Endothelial cell of umbilical vein (primary cell): ENCODE measurements at regions not wholly inside any gene's neighbourhood (a gene's known extent, or its start where the extent isn't known, plus 50 kb on each side); places are given as distances from the start of the nearest gene placed in this dataset.

ENCODE experiments used
- BruUV-seq: library from RNA; stranded (reverse); fragments of 400-500 nt; replicated peaks from 2 replicates; lab custom pipeline; 2021; lab: Mats Ljungman, UMichigan
- CTCF ChIA-PET: fragments of 300-600, 350-600 bp; sonication (Branson Sonifier 250); formaldehyde crosslinking; loops from one replicate; lab custom pipeline; 2021; ENCODE audit warnings: antibody characterized with exemption, inconsistent platforms; lab: Charles Lee
- POLR2A ChIA-PET: fragments of 300-600, 350-600 bp; sonication (Branson Sonifier 250); formaldehyde crosslinking; loops from one replicate; lab custom pipeline; 2021; ENCODE audit warnings: antibody characterized with exemption, inconsistent platforms; lab: Charles Lee
- DNase-seq: peaks from one replicate; pipeline ENCODE4 v3.0.0-alpha.2; 2011; ENCODE audit warnings: low read depth, low spot score
- FAIRE-seq: peaks from 2 replicates; lab custom pipeline; 2011; peaks lifted over from hg19 to GRCh38; lab: Jason Lieb, UNC
- H2AFZ ChIP-seq: 2 replicates; pipeline ENCODE4 v1.6.0; 2012; ENCODE audit warnings: low read depth, low read length, control low read depth, inconsistent platforms
- H3K27ac ChIP-seq: 2 replicates; pipeline ENCODE4 v1.5.1; 2011; ENCODE audit warnings: low read depth, mild to moderate bottlenecking, control low read depth, low read length, moderate library complexity; ENCODE audit not compliant: insufficient read depth
- H3K27me3 ChIP-seq, 2 experiments: 2 replicates each; pipeline versions ENCODE4 v1.6.0 to v1.6.1; 2011; ENCODE audit warnings: low read length in 2 of 2, mixed read lengths in 1 of 2; ENCODE audit not compliant: control insufficient read depth in 2 of 2, insufficient read depth in 2 of 2
- H3K36me3 ChIP-seq, 2 experiments: 2 replicates in 1 of 2; 3 replicates in 1 of 2; pipeline ENCODE4 v1.5.1; 2011; ENCODE audit warnings: low read length in 2 of 2, mild to moderate bottlenecking in 1 of 2, moderate library complexity in 1 of 2; ENCODE audit not compliant: control insufficient read depth in 2 of 2, insufficient read depth in 2 of 2; ENCODE audit errors: extremely low read depth in 1 of 2
- H3K4me1 ChIP-seq: 3 replicates; pipeline ENCODE4 v1.5.1; 2011; ENCODE audit warnings: mild to moderate bottlenecking, low read length; ENCODE audit not compliant: control insufficient read depth, insufficient read depth; ENCODE audit errors: extremely low read depth
- H3K4me2 ChIP-seq: 2 replicates; pipeline ENCODE4 v1.6.1; 2011; ENCODE audit warnings: low read length, control low read depth, mixed read lengths; ENCODE audit not compliant: insufficient read depth
- H3K4me3 ChIP-seq, 3 experiments: fragments of 200-600 bp in 1 of 3; sonication (generic), shearing (Covaris generic) in 1 of 3; replicated peaks in 1 of 3; 2 replicates each; pipeline ENCODE4 v1.5.1; 2011 to 2016; ENCODE audit warnings: control low read depth in 3 of 3, low read length in 3 of 3, mild to moderate bottlenecking in 2 of 3, inconsistent platforms in 1 of 3, low read depth in 1 of 3, moderate library complexity in 1 of 3; ENCODE audit not compliant: insufficient read depth in 1 of 3
- H3K79me2 ChIP-seq: 2 replicates; pipeline ENCODE4 v1.6.0; 2012; ENCODE audit warnings: low read length, inconsistent platforms; ENCODE audit not compliant: control insufficient read depth, insufficient read depth
- H3K9ac ChIP-seq: replicated peaks from 2 replicates; pipeline ENCODE3; 2011; ENCODE audit warnings: low read length, control low read depth; ENCODE audit not compliant: insufficient read depth; ENCODE audit errors: extremely low read depth
- H3K9me1 ChIP-seq: replicated peaks from 3 replicates; pipeline ENCODE4 v1.6.0; 2011; ENCODE audit warnings: mild to moderate bottlenecking, low read length; ENCODE audit not compliant: control insufficient read depth, insufficient read depth; ENCODE audit errors: extremely low read depth
- H3K9me3 ChIP-seq: replicated peaks from 2 replicates; pipeline ENCODE4 v1.5.1; 2012; ENCODE audit warnings: low read length, inconsistent platforms; ENCODE audit not compliant: control insufficient read depth, insufficient read depth
- H4K20me1 ChIP-seq: replicated peaks from 2 replicates; pipeline ENCODE3; 2011; ENCODE audit warnings: mild to moderate bottlenecking, low read length; ENCODE audit not compliant: control insufficient read depth, insufficient read depth; ENCODE audit errors: extremely low read depth
- EZH2 ChIP-seq: IDR thresholded peaks from 2 replicates; pipeline ENCODE4 v1.6.1; 2012; ENCODE audit warnings: borderline replicate concordance, low read depth, mild to moderate bottlenecking, moderate library complexity, low read length, inconsistent platforms; ENCODE audit not compliant: severe bottlenecking
- FOS ChIP-seq: IDR thresholded peaks from 2 replicates; pipeline ENCODE4 v1.6.1; 2011; ENCODE audit warnings: mild to moderate bottlenecking, low read length, moderate library complexity, borderline replicate concordance; ENCODE audit not compliant: insufficient read depth
- GATA2 ChIP-seq: IDR thresholded peaks from 2 replicates; pipeline ENCODE4 v1.7.0; 2011; ENCODE audit warnings: low read depth, mild to moderate bottlenecking, moderate library complexity, mixed read lengths, low read length; ENCODE audit not compliant: insufficient read length, insufficient read depth
- JUN ChIP-seq: IDR thresholded peaks from 2 replicates; pipeline ENCODE4 v1.6.1; 2011; ENCODE audit warnings: borderline replicate concordance, low read depth; ENCODE audit not compliant: insufficient read length, insufficient read depth
- MAX ChIP-seq: IDR thresholded peaks from 2 replicates; pipeline ENCODE4 v1.6.1; 2011; ENCODE audit not compliant: insufficient read depth, insufficient read length
- MYC ChIP-seq: IDR thresholded peaks from one replicate; pipeline ENCODE4 v1.6.1; 2011; ENCODE audit warnings: mild to moderate bottlenecking, low read depth, low read length
- POLR2A ChIP-seq: IDR thresholded peaks from 2 replicates; pipeline ENCODE4 v1.6.1; 2012; ENCODE audit warnings: low read depth, mild to moderate bottlenecking, control low read depth, low read length
- POLR2AphosphoS5 ChIP-seq: IDR thresholded peaks from 2 replicates; pipeline ENCODE4 v1.6.1; 2012; ENCODE audit warnings: low read depth, mild to moderate bottlenecking, control low read depth, low read length, moderate library complexity; ENCODE audit not compliant: insufficient read depth
- dilution Hi-C: fragments of 300-500 bp; cut with MboI; formaldehyde crosslinking; loops from one replicate; pipeline ENCODE4 v1.15.0; 2019; ENCODE audit warnings: low sequenced_read_pairs; ENCODE audit not compliant: extremely low pct_ligation_motif_present
- intact Hi-C: fragments of 100-400 bp; cut with micrococcal nuclease; formaldehyde crosslinking; loops from one replicate; pipeline ENCODE4 v1.10.0; 2022
- TF ChIP-seq, protein P1 (sequence below), 2 donors: IDR thresholded peaks; 1 replicate in 1 of 2; 2 replicates in 1 of 2; pipeline ENCODE4 v1.5.1; 2011; ENCODE audit warnings: low read length in 2 of 2, mild to moderate bottlenecking in 2 of 2, moderate library complexity in 2 of 2, control low read depth in 1 of 2, inconsistent platforms in 1 of 2, low read depth in 1 of 2; ENCODE audit not compliant: insufficient read depth in 1 of 2; ENCODE audit errors: extremely low read depth in 1 of 2

DNA sequence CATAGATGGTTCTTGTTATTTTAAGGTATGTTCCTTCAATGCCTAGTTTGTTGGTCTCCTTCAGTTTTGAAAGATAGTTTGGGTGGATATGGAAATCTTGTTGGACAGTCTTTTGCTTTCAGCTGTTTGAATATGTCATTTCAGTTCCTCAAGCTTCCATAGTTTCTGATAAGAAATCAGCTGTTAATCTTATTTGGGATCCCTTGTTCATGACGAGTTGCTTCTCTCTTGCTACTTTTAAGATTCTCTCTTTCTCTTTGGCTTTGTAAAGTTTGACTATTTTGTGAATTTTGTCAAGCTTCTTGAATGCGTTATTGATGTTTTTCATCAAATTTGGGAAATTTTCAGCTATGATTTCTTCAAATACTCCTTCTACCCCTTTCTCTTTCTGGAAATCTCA, 129.5 kb downstream of the GNL3L start:
- no peak overlapping the region for H3K9ac ChIP-seq
- H3K9me1 ChIP-seq: no peaks in the 10 kb centered on the region
- H2AFZ ChIP-seq: no peak overlapping the region
- no peaks in the 10 kb centered on the region for H3K9me3 ChIP-seq
- dilution Hi-C loops: no loop called here
- no TSS peak for BruUV-seq
- no peaks in the 10 kb centered on the region for H3K36me3 ChIP-seq
- TF ChIP-seq MYC: no peak
- no peak for TF ChIP-seq MAX
- no peak for TF ChIP-seq POLR2A
- TF ChIP-seq EZH2: no peak
- TF ChIP-seq FOS: no peak
- no peak for TF ChIP-seq JUN
- no peak for TF ChIP-seq POLR2AphosphoS5
- TF ChIP-seq GATA2: no peak
- TF ChIP-seq, protein P1, sequence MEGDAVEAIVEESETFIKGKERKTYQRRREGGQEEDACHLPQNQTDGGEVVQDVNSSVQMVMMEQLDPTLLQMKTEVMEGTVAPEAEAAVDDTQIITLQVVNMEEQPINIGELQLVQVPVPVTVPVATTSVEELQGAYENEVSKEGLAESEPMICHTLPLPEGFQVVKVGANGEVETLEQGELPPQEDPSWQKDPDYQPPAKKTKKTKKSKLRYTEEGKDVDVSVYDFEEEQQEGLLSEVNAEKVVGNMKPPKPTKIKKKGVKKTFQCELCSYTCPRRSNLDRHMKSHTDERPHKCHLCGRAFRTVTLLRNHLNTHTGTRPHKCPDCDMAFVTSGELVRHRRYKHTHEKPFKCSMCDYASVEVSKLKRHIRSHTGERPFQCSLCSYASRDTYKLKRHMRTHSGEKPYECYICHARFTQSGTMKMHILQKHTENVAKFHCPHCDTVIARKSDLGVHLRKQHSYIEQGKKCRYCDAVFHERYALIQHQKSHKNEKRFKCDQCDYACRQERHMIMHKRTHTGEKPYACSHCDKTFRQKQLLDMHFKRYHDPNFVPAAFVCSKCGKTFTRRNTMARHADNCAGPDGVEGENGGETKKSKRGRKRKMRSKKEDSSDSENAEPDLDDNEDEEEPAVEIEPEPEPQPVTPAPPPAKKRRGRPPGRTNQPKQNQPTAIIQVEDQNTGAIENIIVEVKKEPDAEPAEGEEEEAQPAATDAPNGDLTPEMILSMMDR (IDR thresholded peaks at IDR 0.05; ENCODE audit: extremely low read depth in 1 of 2, insufficient read depth in 1 of 2, low read depth in 1 of 2, low read length in 2 of 2): no peak
- no peak overlapping the region for H3K27ac ChIP-seq
- no peak overlapping the region for H3K4me2 ChIP-seq
- no peak overlapping the region for H3K4me3 ChIP-seq
- no peaks in the 10 kb centered on the region for H3K27me3 ChIP-seq
- no peaks in the 10 kb centered on the region for H4K20me1 ChIP-seq
- ChIA-PET CTCF (no interaction called here), POLR2A (no interaction called here)
- intact Hi-C loops: no loop called here
- DNase-seq (no peak), FAIRE-seq (no peak)
- H3K4me1 ChIP-seq: no peaks in the 10 kb centered on the region
- no peaks in the 10 kb centered on the region for H3K79me2 ChIP-seq
